SU-DHL-6 (cell line): ENCODE measurements at regions not wholly inside any gene's neighbourhood (a gene's known extent, or its start where the extent isn't known, plus 50 kb on each side); places are given as distances from the start of the nearest gene placed in this dataset.

Experiments used
- H2AFZ ChIP-seq: fragments of 200-600 bp; sonication (generic); 2 replicates; pipeline ENCODE4 v1.6.1; 2014; ENCODE audit warnings: low read depth, mild to moderate bottlenecking, moderate library complexity, mixed read lengths, antibody characterized with exemption, low read length; ENCODE audit not compliant: severe bottlenecking
- H3F3A ChIP-seq: fragments of 200-600 bp; shearing (Covaris generic); 2 replicates; pipeline ENCODE4 v1.6.0; 2016; ENCODE audit warnings: antibody characterized with exemption, mild to moderate bottlenecking; ENCODE audit not compliant: insufficient read depth
- H3K27ac ChIP-seq: fragments of 200-600 bp; sonication (generic); 2 replicates; pipeline ENCODE4 v1.5.1; 2016; ENCODE audit warnings: low read depth, mild to moderate bottlenecking, low read length, moderate library complexity, mixed read lengths
- H3K27me3 ChIP-seq: fragments of 200-600 bp; sonication (generic), shearing (Covaris generic); 2 replicates; pipeline ENCODE4 v1.6.0; 2014; ENCODE audit warnings: mild to moderate bottlenecking, low read length
- H3K36me3 ChIP-seq: fragments of 200-600 bp; sonication (generic); 2 replicates; pipeline ENCODE4 v1.6.1; 2014; ENCODE audit warnings: mild to moderate bottlenecking, low read length, mixed read lengths
- H3K4me2 ChIP-seq: fragments of 300-600, 200-600 bp; shearing (Covaris generic), sonication (generic); 2 replicates; pipeline ENCODE4 v1.6.0; 2014; ENCODE audit warnings: low read length, low read depth, mild to moderate bottlenecking; ENCODE audit not compliant: poor library complexity, severe bottlenecking
- H3K4me3 ChIP-seq: fragments of 200-600 bp; sonication (generic); 2 replicates; pipeline ENCODE4 v1.5.1; 2014; ENCODE audit warnings: antibody characterized with exemption, low read length, mild to moderate bottlenecking, mixed read lengths; ENCODE audit not compliant: insufficient read depth, poor library complexity, severe bottlenecking
- H3K79me2 ChIP-seq: fragments of 200-600 bp; sonication (generic); 2 replicates; pipeline ENCODE4 v1.6.1; 2014; ENCODE audit warnings: mild to moderate bottlenecking, low read length, moderate library complexity; ENCODE audit not compliant: insufficient read depth
- H3K9ac ChIP-seq: fragments of 200-600 bp; sonication (generic); 2 replicates; pipeline ENCODE4 v1.7.0; 2014; ENCODE audit warnings: mild to moderate bottlenecking, low read length
- H3K9me2 ChIP-seq: fragments of 200-600 bp; sonication (generic); replicated peaks from 2 replicates; pipeline ENCODE4 v1.6.1; 2014; ENCODE audit warnings: low read length; ENCODE audit not compliant: insufficient read depth
- H3K9me3 ChIP-seq: fragments of 200-600 bp; sonication (generic); 2 replicates; pipeline ENCODE4 v1.6.1; 2014; ENCODE audit warnings: low read length, mixed read lengths; ENCODE audit not compliant: insufficient read depth
- H4K20me1 ChIP-seq: fragments of 200-600 bp; sonication (generic); 2 replicates; pipeline ENCODE4 v1.6.1; 2014; ENCODE audit warnings: low read depth, mild to moderate bottlenecking, antibody characterized with exemption, low read length, moderate library complexity, mixed read lengths
- EZH2phosphoT487 ChIP-seq: fragments of 200-600 bp; sonication (generic), shearing (Covaris generic); conservative IDR thresholded peaks from 2 replicates; pipeline ENCODE4 v1.6.1; 2018; ENCODE audit warnings: mild to moderate bottlenecking, antibody characterized with exemption, low read length, moderate library complexity, mixed read lengths
- TF ChIP-seq, protein P1 (sequence below): fragments of 200-600 bp; sonication (generic); IDR thresholded peaks from one replicate; pipeline ENCODE4 v1.5.1; 2017; ENCODE audit warnings: antibody characterized with exemption, mild to moderate bottlenecking, low read length, moderate library complexity; ENCODE audit not compliant: insufficient read depth, poor library complexity, severe bottlenecking

DNA sequence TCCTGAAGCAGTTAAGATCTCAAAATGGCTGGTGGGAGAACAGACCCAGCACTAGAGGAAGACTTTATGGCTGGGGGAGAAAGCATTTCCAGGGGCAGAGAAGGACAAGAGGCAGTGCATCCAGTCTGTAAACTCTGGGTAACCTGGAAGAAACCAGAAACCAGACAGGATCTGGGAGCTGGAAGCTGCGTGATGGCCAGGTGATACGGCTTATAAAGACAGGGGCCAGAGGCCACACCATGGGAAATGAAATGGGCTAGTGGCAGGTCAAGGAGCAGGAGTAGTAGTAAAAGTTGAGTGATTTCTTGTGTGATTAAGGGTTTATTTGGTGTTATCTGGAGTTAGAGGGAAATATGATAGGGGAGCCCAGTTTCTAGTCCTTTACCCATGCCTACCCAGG is 144.7 kb upstream of the ARRDC4 start:
- Histone ChIP-seq H3K36me3 (no peaks in the 10 kb centered on the region), H3K9ac (no peak overlapping the region), H3K4me3 (no peak overlapping the region), H3F3A (no peaks in the 10 kb centered on the region), H3K4me2 (no peak overlapping the region), H2AFZ (no peak overlapping the region), H3K9me3 (no peaks in the 10 kb centered on the region), H3K27me3 (peaks cover 3% of the 10 kb centered on the region; the same call in 1 of the 2 replicates), H4K20me1 (no peaks in the 10 kb centered on the region), H3K9me2 (no peaks in the 10 kb centered on the region), H3K79me2 (no peaks in the 10 kb centered on the region), H3K27ac (no peak overlapping the region)
- TF ChIP-seq, protein P1, sequence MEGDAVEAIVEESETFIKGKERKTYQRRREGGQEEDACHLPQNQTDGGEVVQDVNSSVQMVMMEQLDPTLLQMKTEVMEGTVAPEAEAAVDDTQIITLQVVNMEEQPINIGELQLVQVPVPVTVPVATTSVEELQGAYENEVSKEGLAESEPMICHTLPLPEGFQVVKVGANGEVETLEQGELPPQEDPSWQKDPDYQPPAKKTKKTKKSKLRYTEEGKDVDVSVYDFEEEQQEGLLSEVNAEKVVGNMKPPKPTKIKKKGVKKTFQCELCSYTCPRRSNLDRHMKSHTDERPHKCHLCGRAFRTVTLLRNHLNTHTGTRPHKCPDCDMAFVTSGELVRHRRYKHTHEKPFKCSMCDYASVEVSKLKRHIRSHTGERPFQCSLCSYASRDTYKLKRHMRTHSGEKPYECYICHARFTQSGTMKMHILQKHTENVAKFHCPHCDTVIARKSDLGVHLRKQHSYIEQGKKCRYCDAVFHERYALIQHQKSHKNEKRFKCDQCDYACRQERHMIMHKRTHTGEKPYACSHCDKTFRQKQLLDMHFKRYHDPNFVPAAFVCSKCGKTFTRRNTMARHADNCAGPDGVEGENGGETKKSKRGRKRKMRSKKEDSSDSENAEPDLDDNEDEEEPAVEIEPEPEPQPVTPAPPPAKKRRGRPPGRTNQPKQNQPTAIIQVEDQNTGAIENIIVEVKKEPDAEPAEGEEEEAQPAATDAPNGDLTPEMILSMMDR = no peak
- no peak for TF ChIP-seq EZH2phosphoT487

DNA sequence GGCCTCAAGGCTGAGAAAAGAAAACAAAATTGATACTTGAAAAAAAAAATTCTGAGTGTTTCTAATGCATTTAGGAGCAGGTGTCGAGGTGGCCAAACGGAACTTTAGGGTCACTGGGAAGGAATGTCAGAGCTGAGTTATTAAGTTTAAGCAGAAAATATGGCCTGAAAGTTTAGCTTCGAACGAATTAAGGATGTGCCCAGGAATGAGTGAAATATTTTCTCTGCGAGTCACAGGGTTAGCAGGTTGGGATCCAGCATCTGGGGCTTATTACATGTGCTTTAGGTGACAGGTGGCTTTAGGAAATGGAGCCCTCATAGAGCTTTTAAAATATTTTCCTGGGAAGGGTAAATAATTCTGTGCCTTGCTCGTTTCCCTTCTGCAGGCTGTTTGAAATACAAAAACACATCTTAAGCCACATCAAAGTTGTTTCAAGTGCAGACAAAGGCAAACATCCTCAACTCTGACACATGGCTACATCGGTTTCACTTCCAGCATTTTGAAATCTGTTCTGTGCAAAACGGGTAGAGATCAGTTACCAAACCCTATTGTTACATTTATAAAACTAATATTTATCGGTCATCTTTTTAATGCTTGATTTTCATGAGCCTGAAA is 143.1 kb upstream of the ARRDC4 start:
- Histone ChIP-seq H3K79me2 (no peaks in the 10 kb centered on the region), H3K36me3 (no peaks in the 10 kb centered on the region), H4K20me1 (no peaks in the 10 kb centered on the region), H3K9me2 (no peaks in the 10 kb centered on the region), H3K4me2 (no peak overlapping the region), H3K27me3 (peaks cover 3% of the 10 kb centered on the region; the same call in 1 of the 2 replicates), H3K27ac (no peak overlapping the region), H3K9me3 (no peaks in the 10 kb centered on the region), H2AFZ (no peak overlapping the region), H3K9ac (no peak overlapping the region), H3F3A (no peaks in the 10 kb centered on the region), H3K4me3 (no peak overlapping the region)
- TF ChIP-seq EZH2phosphoT487 = no peak
- TF ChIP-seq, protein P1 = no peak

DNA sequence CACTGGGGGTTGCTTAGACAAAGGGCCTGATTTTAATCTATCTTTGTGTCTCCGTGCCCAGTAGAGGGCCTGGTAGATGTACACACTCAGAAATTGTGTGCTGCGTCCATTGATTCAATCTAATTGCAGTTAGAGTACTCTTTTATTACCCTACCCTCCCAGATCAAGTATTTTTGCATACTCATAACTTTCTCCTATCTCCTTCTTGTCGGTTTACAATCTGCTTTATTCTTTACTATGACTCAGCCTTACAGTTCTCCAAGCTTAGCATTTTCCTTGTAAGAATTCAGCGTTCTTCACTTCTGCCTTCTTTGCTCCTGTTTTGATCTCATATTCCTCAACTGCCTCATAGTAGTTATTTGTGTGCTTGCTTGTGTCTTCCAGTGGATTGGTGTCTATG is 124.5 kb upstream of the ARRDC4 start:
- no peak for TF ChIP-seq EZH2phosphoT487
- TF ChIP-seq, protein P1 = no peak
- Histone ChIP-seq H3K79me2 (no peaks in the 10 kb centered on the region), H4K20me1 (no peaks in the 10 kb centered on the region)

More for the DNA sequence above, 124.5 kb upstream of the ARRDC4 start:
- H2AFZ ChIP-seq = no peak overlapping the region
- no peaks in the 10 kb centered on the region for H3K27me3 ChIP-seq
- no peaks in the 10 kb centered on the region for H3K9me2 ChIP-seq
- H3K9me3 ChIP-seq = no peaks in the 10 kb centered on the region
- H3F3A ChIP-seq = no peaks in the 10 kb centered on the region
- no peak overlapping the region for H3K9ac ChIP-seq
- H3K36me3 ChIP-seq = no peaks in the 10 kb centered on the region
- no peak overlapping the region for H3K4me3 ChIP-seq
- no peak overlapping the region for H3K27ac ChIP-seq
- no peak overlapping the region for H3K4me2 ChIP-seq
